ENCODE measurements at regions not wholly inside any gene's neighbourhood (a gene's known extent, or its start where the extent isn't known, plus 50 kb on each side); places are given as distances from the start of the nearest gene placed in this dataset.

DNA sequence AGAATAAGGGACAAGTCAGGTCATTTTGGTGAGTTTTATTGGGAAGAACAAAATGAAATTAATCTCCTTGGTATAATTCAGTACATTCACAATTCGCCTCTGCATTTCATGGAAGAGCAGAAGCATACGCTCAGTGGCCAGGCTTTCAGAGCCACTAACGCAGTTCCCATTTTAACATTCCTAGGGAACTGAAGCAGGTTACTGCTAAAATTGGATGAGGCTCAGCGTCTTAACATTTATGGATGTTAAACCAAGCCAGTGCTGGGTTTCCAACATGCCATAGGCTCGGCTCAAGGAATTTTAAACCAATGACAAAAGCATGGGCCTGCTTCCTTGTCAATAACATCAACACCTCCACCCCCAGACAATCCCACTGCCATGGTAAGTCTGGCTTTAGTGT is 172.7 kb upstream of the PRICKLE2 start:
- no peak for TF ChIP-seq POLR2A (IDR thresholded peaks at IDR 0.05)
- H3K36me3 ChIP-seq = no peaks in the 10 kb centered on the region
- H3K27me3 ChIP-seq = no peaks in the 10 kb centered on the region
- DNase-seq (ENCODE audit: low spot score in 2 of 2) = no peak
- WGBS, 2 donors = 80 to 87% methylated on average over 5 of the region's 5 CpGs
- H3K9me3 ChIP-seq = no peaks in the 10 kb centered on the region
- H3K27ac ChIP-seq = no peak overlapping the region
- no peak overlapping the region for H3K4me3 ChIP-seq
- peaks cover 0 to 6% (median 0%) of the 10 kb centered on the region in 4 donors for H3K4me1 ChIP-seq

DNA sequence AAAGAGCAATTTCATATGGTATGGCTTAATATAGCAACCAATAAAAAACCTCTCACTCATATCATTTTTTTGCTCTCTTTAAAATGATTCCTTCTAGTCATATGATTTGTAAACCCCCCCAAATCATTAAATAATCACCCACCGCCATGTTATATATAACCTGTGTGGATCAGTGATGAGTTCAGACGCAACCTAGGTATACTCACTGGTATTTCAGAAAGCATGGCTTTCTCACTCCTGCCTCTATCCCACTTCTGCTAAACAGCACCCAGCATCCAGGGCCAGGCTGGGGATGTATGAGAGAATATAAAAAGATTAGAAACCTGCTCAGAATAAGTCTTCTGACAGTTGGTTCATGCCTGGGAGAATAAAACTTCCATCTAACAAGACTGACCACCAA is 172.3 kb upstream of the PRICKLE2 start:
- Histone ChIP-seq H3K9me3 (no peaks in the 10 kb centered on the region), H3K27ac (no peak overlapping the region), H3K4me1 (peaks cover 0 to 6% (median 0%) of the 10 kb centered on the region in 4 donors), H3K4me3 (no peak overlapping the region), H3K27me3 (no peaks in the 10 kb centered on the region), H3K36me3 (no peaks in the 10 kb centered on the region)
- TF ChIP-seq, protein P1, sequence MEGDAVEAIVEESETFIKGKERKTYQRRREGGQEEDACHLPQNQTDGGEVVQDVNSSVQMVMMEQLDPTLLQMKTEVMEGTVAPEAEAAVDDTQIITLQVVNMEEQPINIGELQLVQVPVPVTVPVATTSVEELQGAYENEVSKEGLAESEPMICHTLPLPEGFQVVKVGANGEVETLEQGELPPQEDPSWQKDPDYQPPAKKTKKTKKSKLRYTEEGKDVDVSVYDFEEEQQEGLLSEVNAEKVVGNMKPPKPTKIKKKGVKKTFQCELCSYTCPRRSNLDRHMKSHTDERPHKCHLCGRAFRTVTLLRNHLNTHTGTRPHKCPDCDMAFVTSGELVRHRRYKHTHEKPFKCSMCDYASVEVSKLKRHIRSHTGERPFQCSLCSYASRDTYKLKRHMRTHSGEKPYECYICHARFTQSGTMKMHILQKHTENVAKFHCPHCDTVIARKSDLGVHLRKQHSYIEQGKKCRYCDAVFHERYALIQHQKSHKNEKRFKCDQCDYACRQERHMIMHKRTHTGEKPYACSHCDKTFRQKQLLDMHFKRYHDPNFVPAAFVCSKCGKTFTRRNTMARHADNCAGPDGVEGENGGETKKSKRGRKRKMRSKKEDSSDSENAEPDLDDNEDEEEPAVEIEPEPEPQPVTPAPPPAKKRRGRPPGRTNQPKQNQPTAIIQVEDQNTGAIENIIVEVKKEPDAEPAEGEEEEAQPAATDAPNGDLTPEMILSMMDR (IDR thresholded peaks at IDR 0.05) = no peak
- TF ChIP-seq EP300 (IDR thresholded peaks at IDR 0.05) (no peak), POLR2A (IDR thresholded peaks at IDR 0.05) (no peak)
- 93 to 96% methylated on average over 2 of the region's 2 CpGs for WGBS, 2 donors
- no peak for DNase-seq (ENCODE audit: low spot score in 2 of 2)

DNA sequence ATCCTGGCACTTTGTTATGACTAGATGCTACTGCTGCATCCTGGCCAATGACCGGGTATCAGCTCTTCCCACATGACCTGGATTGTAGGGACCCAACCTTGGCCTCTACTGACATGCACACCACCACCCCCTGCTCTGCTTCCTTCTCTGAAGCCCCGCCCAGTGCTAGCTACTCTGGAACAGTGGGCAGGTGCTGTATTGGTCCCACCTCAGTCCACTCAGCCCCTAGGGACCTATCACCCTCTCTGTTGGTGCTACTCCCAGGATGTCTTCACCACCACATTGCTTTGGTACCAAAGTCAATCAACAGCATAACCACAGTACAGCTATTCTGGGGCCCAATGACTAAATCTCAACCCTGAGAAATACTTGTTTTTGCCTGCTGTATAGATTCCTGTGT is 170.2 kb upstream of the PRICKLE2 start:
- DNase-seq (ENCODE audit: low spot score in 2 of 2) = no peak
- Histone ChIP-seq H3K4me1 (peaks cover 0 to 6% (median 0%) of the 10 kb centered on the region in 4 donors), H3K36me3 (no peaks in the 10 kb centered on the region), H3K4me3 (no peak overlapping the region), H3K9me3 (no peaks in the 10 kb centered on the region), H3K27me3 (no peaks in the 10 kb centered on the region), H3K27ac (no peak overlapping the region)
- TF ChIP-seq POLR2A (IDR thresholded peaks at IDR 0.05) (no peak), EP300 (IDR thresholded peaks at IDR 0.05) (no peak)
- TF ChIP-seq, protein P1 (IDR thresholded peaks at IDR 0.05) = no peak
- WGBS, 2 donors = 93 to 100% methylated on average over 2 of the region's 2 CpGs

DNA sequence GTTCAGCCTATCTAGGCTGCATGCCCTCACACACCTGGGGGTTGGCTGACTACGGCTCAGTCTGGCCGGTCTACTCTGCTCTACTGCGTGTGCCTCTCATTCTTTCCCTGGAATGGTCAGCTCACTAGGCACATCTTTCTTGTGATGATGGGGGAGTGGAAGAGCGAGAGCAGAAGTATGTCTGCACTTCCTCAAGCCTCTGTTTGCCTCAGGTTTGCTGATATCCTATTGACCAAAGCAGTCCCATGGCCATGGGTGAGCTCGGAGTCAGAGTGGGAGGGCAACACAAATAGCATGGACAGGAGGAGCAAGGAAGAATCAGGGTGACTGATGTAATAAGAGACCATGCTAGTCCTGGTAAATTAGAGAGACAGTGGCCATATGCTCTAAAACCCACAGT is 167.9 kb upstream of the PRICKLE2 start:
- Histone ChIP-seq H3K4me3 (no peak overlapping the region), H3K27me3 (no peaks in the 10 kb centered on the region), H3K27ac (no peak overlapping the region), H3K4me1 (no peaks in the 10 kb centered on the region), H3K36me3 (no peaks in the 10 kb centered on the region), H3K9me3 (no peaks in the 10 kb centered on the region)
- TF ChIP-seq, protein P1 (IDR thresholded peaks at IDR 0.05) = no peak
- TF ChIP-seq POLR2A (IDR thresholded peaks at IDR 0.05) = no peak
- TF ChIP-seq EP300 (IDR thresholded peaks at IDR 0.05) = no peak
- no peak for DNase-seq (ENCODE audit: low spot score in 2 of 2)
- WGBS, 2 donors = 96 to 99% methylated on average over 5 of the region's 5 CpGs

DNA sequence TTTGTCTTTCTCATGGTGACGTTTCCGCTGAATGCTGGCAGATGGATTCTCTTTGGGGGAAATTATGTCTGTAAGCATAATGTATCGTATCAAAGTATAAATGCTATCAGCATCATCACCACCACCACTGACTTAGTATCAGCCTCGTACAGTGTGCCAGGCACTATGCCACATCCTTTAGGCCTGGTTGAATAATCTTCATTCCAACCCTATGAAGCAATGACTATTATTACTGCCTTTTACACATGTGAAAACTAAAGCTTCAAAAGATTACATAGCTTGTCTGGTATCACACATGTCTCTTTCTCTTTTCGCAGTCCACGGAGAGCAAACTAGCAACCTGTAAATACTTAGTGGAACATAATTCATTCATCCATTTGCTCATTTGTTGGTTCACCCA is 166.7 kb upstream of the PRICKLE2 start:
- no peaks in the 10 kb centered on the region for H3K36me3 ChIP-seq
- 84 to 85% methylated on average over 6 of the region's 6 CpGs for WGBS, 2 donors
- TF ChIP-seq, protein P1 (IDR thresholded peaks at IDR 0.05) = no peak
- TF ChIP-seq POLR2A (IDR thresholded peaks at IDR 0.05) (no peak), EP300 (IDR thresholded peaks at IDR 0.05) (no peak)
- no peak overlapping the region for H3K4me3 ChIP-seq
- no peaks in the 10 kb centered on the region for H3K27me3 ChIP-seq
- H3K27ac ChIP-seq = no peak overlapping the region
- no peaks in the 10 kb centered on the region for H3K9me3 ChIP-seq
- no peaks in the 10 kb centered on the region for H3K4me1 ChIP-seq
- no peak for DNase-seq (ENCODE audit: low spot score in 2 of 2)

DNA sequence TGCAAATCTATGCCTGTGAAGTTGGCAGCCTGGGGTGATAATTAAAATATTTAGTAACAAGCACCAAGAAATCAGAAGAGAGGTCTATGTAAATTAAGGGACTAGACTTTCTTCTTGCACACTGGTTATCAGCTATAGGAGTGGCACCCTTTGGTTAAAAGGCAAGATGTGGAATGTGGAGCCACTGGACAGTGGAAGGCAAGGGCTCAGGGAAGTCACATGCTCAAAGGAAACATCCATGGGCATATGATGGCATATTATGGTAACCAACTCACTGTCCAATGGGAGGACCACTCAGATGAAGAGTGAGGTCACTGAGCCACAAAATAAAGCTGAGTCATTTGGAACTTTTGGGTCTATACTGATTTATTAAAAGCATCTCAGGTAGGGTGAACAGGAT is 165.6 kb upstream of the PRICKLE2 start:
- TF ChIP-seq EP300 (IDR thresholded peaks at IDR 0.05) (no peak), POLR2A (IDR thresholded peaks at IDR 0.05) (no peak)
- TF ChIP-seq, protein P1 (IDR thresholded peaks at IDR 0.05) = no peak
- no peak overlapping the region for H3K27ac ChIP-seq
- no peaks in the 10 kb centered on the region for H3K9me3 ChIP-seq
- H3K4me3 ChIP-seq = no peak overlapping the region
- H3K4me1 ChIP-seq = no peaks in the 10 kb centered on the region
- no peak for DNase-seq (ENCODE audit: low spot score in 2 of 2)
- H3K27me3 ChIP-seq = no peaks in the 10 kb centered on the region
- H3K36me3 ChIP-seq = no peaks in the 10 kb centered on the region

Data from tibial nerve (tissue), 4 donors.